Endothelial cell of hepatic sinusoid (primary cell): ENCODE measurements at regions not wholly inside any gene's neighbourhood (a gene's known extent, or its start where the extent isn't known, plus 50 kb on each side); places are given as distances from the start of the nearest gene placed in this dataset.

Experiments used
- in situ Hi-C: cut with HindIII; loops from 2 replicates; pipeline ENCODE4 v1.10.0; 2017; ENCODE audit warnings: low sequenced_read_pairs

GRCh38 chr11:95451261-95451660, 220.3 kb upstream of the SESN3 start:
- in situ Hi-C loops: no loop called here

GRCh38 chr11:95450547-95451123, 219.6 kb upstream of the SESN3 start:
- in situ Hi-C loops: no loop called here

GRCh38 chr11:95445746-95446333, 214.8 kb upstream of the SESN3 start:
- in situ Hi-C loops: no loop called here

GRCh38 chr11:95444309-95445241, 213.6 kb upstream of the SESN3 start:
- in situ Hi-C loops: no loop called here

- in situ Hi-C loops: no loop called here
Measured at GRCh38 chr11:95443386-95443785, 212.4 kb upstream of the SESN3 start.

- in situ Hi-C loops: no loop called here
Measured at GRCh38 chr11:95442531-95443050, 211.6 kb upstream of the SESN3 start.

GRCh38 chr11:95435628-95436353, 204.8 kb upstream of the SESN3 start:
- in situ Hi-C loops: no loop called here

- in situ Hi-C loops: no loop called here
Measured at GRCh38 chr11:95435192-95435591, 204.2 kb upstream of the SESN3 start.

GRCh38 chr11:95434489-95435057, 203.6 kb upstream of the SESN3 start:
- in situ Hi-C loops: no loop called here

- in situ Hi-C loops: no loop called here
Measured at GRCh38 chr11:95434009-95434408, 203.0 kb upstream of the SESN3 start.

- in situ Hi-C loops: no loop called here
Measured at GRCh38 chr11:95432714-95433503, 201.9 kb upstream of the SESN3 start.

- in situ Hi-C loops: no loop called here
Measured at GRCh38 chr11:95429376-95429907, 198.4 kb upstream of the SESN3 start.

GRCh38 chr11:95426823-95427462, 195.9 kb upstream of the SESN3 start:
- in situ Hi-C loops: no loop called here

GRCh38 chr11:95419915-95420314, 188.9 kb upstream of the SESN3 start:
- in situ Hi-C loops: no loop called here

GRCh38 chr11:95418916-95419315, 187.9 kb upstream of the SESN3 start:
- in situ Hi-C loops: no loop called here

GRCh38 chr11:95417832-95418231, 186.8 kb upstream of the SESN3 start:
- in situ Hi-C loops: no loop called here

- in situ Hi-C loops: no loop called here
Measured at GRCh38 chr11:95415837-95416304, 184.9 kb upstream of the SESN3 start.

GRCh38 chr11:95414217-95414616, 183.2 kb upstream of the SESN3 start:
- in situ Hi-C loops: no loop called here

- in situ Hi-C loops: no loop called here
Measured at GRCh38 chr11:95413761-95414160, 182.8 kb upstream of the SESN3 start.
